GM23248 (cell line): ENCODE measurements at regions not wholly inside any gene's neighbourhood (a gene's known extent, or its start where the extent isn't known, plus 50 kb on each side); places are given as distances from the start of the nearest gene placed in this dataset.
"Not testable (repeated sequence)": the region's sequence is repeated elsewhere in the genome, so short reads cannot be mapped to it uniquely, and the experiment has no call there.

Experiments
- DNase-seq: peaks from one replicate; pipeline ENCODE4 v3.0.0-alpha.2; 2015
- H2AFZ ChIP-seq: fragments of 200-600 bp; sonication (generic); 2 replicates; pipeline ENCODE4 v1.6.1; 2016; ENCODE audit warnings: antibody characterized with exemption
- H3F3A ChIP-seq: fragments of 200-600 bp; sonication (generic); 2 replicates; pipeline ENCODE4 v1.6.1; 2016; ENCODE audit warnings: mild to moderate bottlenecking, antibody characterized with exemption, mixed run types; ENCODE audit not compliant: insufficient read depth
- H3K27ac ChIP-seq: fragments of 200-600 bp; sonication (generic); 2 replicates; pipeline ENCODE4 v1.5.1; 2016; ENCODE audit warnings: mild to moderate bottlenecking
- H3K27me3 ChIP-seq: fragments of 200-600 bp; sonication (generic); replicated peaks from 2 replicates; pipeline ENCODE4 v1.6.1; 2016; ENCODE audit warnings: mild to moderate bottlenecking; ENCODE audit not compliant: insufficient read depth
- H3K36me3 ChIP-seq: fragments of 200-600 bp; sonication (generic); 2 replicates; pipeline ENCODE4 v1.6.1; 2016; ENCODE audit warnings: low read depth, mild to moderate bottlenecking
- H3K4me1 ChIP-seq: fragments of 200-600 bp; sonication (generic); 2 replicates; pipeline ENCODE4 v1.6.1; 2016; ENCODE audit warnings: mild to moderate bottlenecking; ENCODE audit not compliant: insufficient read depth
- H3K4me2 ChIP-seq: fragments of 200-600 bp; sonication (generic); one replicate; pipeline ENCODE4 v1.6.1; 2016; ENCODE audit warnings: mild to moderate bottlenecking; ENCODE audit not compliant: unreplicated experiment
- H3K4me3 ChIP-seq: fragments of 200-600 bp; sonication (generic); 2 replicates; pipeline ENCODE4 v1.5.1; 2016; ENCODE audit warnings: mild to moderate bottlenecking
- H3K79me2 ChIP-seq: fragments of 200-600 bp; sonication (generic); 2 replicates; pipeline ENCODE4 v1.6.1; 2016; ENCODE audit warnings: mild to moderate bottlenecking; ENCODE audit not compliant: insufficient read depth
- H3K9ac ChIP-seq: fragments of 200-600 bp; sonication (generic); 2 replicates; pipeline ENCODE4 v1.6.1; 2016; ENCODE audit warnings: mild to moderate bottlenecking
- H3K9me2 ChIP-seq: fragments of 200-600 bp; sonication (generic); 2 replicates; pipeline ENCODE4 v1.6.1; 2016; ENCODE audit warnings: mixed run types, mild to moderate bottlenecking, moderate library complexity; ENCODE audit not compliant: insufficient read depth
- H3K9me3 ChIP-seq: fragments of 200-600 bp; sonication (generic); one replicate; pipeline ENCODE4 v1.6.1; 2017; ENCODE audit warnings: low read depth
- H4K20me1 ChIP-seq: fragments of 200-600 bp; sonication (generic); 2 replicates; pipeline ENCODE4 v1.6.0; 2016; ENCODE audit not compliant: insufficient read depth
- EZH2 ChIP-seq: fragments of 200-600 bp; sonication (generic); IDR thresholded peaks from 2 replicates; pipeline ENCODE4 v1.6.1; 2018; ENCODE audit warnings: antibody characterized with exemption, mild to moderate bottlenecking; ENCODE audit not compliant: insufficient read depth, poor library complexity, severe bottlenecking
- EZH2phosphoT487 ChIP-seq: fragments of 200-600 bp; sonication (generic); IDR thresholded peaks from 2 replicates; pipeline ENCODE4 v1.6.1; 2018; ENCODE audit warnings: antibody characterized with exemption, moderate library complexity, mild to moderate bottlenecking, low read depth; ENCODE audit not compliant: insufficient read depth
- WGBS, 2 experiments: methylation state at CpG; one replicate each; pipeline ENCODE4 v1.1.6; 2015 to 2017; ENCODE audit warnings: low lambda C conversion rate in 2 of 2, low coverage in 1 of 2; ENCODE audit errors: missing lambda C conversion rate in 2 of 2; 5-methylcytosine and 5-hydroxymethylcytosine counted together
- in situ Hi-C: fragments of 300-500 bp; cut with MboI; formaldehyde crosslinking; loops from 2 replicates; pipeline ENCODE4 v1.15.0; 2020

DNA sequence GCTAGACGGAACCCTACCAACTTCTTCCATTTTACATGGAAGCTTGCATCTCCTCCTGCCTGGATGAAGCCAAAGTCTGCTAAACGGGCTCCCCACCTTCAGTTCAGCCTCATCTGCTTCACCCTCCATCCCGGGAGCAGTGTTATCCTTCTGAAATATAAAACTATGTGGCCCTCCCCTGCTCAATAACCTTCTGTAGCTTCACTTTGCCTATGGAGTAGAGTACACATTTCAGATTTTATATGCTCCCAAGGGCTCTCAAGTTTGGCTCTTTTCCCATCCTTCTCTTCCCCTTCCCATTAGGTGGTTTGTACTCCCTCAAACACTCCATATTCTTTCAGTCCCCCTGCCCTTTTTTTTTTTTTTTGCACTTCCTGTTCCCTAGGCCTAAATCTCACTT is 115.9 kb upstream of the RAI2 start:
- H3K4me2 ChIP-seq = no peak overlapping the region
- no peaks in the 10 kb centered on the region for H3K36me3 ChIP-seq
- DNase-seq = no peak
- H3K79me2 ChIP-seq = no peaks in the 10 kb centered on the region
- in situ Hi-C loops = no loop called here
- H3K4me3 ChIP-seq = no peak overlapping the region
- no peaks in the 10 kb centered on the region for H3K9me3 ChIP-seq
- H3K27me3 ChIP-seq = no peaks in the 10 kb centered on the region
- H2AFZ ChIP-seq = no peak overlapping the region
- H4K20me1 ChIP-seq = no peaks in the 10 kb centered on the region
- H3F3A ChIP-seq = no peaks in the 10 kb centered on the region
- TF ChIP-seq EZH2phosphoT487 (no peak), EZH2 (no peak)
- WGBS, 2 experiments = 10 to 21% methylated on average over 3 of the region's 3 CpGs
- no peak overlapping the region for H3K27ac ChIP-seq
- H3K9me2 ChIP-seq = no peaks in the 10 kb centered on the region
- no peaks in the 10 kb centered on the region for H3K4me1 ChIP-seq
- H3K9ac ChIP-seq = no peak overlapping the region

DNA sequence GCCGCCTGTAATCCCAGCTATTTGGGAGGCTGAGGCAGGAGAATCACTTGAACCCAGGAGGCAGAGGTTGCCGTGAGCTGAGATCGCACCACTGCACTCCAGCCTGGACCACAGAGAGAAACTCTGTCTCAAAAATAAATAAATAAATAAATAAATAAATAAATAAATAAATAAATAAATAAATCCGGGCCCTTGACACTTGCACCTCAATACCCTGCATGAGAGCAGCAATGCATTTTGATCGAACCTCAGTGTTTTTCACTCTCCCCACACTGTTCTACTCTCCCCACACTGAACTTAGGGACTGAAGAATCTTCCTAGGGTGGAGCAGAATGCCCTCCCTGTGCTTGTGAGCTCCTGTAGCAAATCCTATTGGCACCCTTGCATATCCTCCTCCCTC is 114.3 kb upstream of the RAI2 start:
- H3K4me3 ChIP-seq, H2AFZ ChIP-seq, DNase-seq, H3F3A ChIP-seq, H3K9me2 ChIP-seq, H3K36me3 ChIP-seq, in situ Hi-C loops, H3K27ac ChIP-seq, H3K4me1 ChIP-seq, H3K79me2 ChIP-seq, H3K9ac ChIP-seq, H3K9me3 ChIP-seq, H4K20me1 ChIP-seq, H3K27me3 ChIP-seq, H3K4me2 ChIP-seq: not testable (repeated sequence)
- 64 to 69% methylated on average over 3 to 5 of the region's 5 CpGs for WGBS, 2 experiments

DNA sequence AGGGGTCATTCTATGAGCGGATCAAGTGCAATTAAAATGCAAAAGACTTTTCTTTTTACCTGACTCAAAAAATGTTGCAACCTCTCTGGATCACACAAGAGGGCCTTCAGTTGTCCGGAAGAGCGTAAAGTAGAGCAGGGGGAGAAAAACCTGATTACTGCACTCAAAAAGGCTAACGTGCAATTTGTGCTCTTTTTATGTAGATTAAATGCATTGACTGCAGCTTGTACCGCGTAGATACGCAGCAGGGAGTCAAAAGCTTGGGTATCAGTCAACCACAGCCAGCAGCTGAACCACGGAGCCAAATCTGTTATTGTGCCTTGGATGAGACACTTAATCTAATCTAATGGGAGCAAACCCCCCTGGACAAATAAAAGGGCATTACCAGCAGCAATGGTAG is 107.3 kb upstream of the RAI2 start:
- no peak for TF ChIP-seq EZH2phosphoT487
- no peak for TF ChIP-seq EZH2
- in situ Hi-C loops = no loop called here
- H3K27me3 ChIP-seq = no peaks in the 10 kb centered on the region
- no peaks in the 10 kb centered on the region for H3K36me3 ChIP-seq
- H2AFZ ChIP-seq = no peak overlapping the region
- no peak overlapping the region for H3K9ac ChIP-seq
- no peak for DNase-seq
- no peaks in the 10 kb centered on the region for H4K20me1 ChIP-seq
- H3K4me1 ChIP-seq = no peaks in the 10 kb centered on the region
- H3K4me3 ChIP-seq = no peak overlapping the region
- H3F3A ChIP-seq = no peaks in the 10 kb centered on the region
- H3K9me2 ChIP-seq = no peaks in the 10 kb centered on the region
- H3K9me3 ChIP-seq = no peaks in the 10 kb centered on the region
- no peak overlapping the region for H3K4me2 ChIP-seq
- no peaks in the 10 kb centered on the region for H3K79me2 ChIP-seq
- no peak overlapping the region for H3K27ac ChIP-seq
- 51 to 56% methylated on average over 8 of the region's 8 CpGs for WGBS, 2 experiments

DNA sequence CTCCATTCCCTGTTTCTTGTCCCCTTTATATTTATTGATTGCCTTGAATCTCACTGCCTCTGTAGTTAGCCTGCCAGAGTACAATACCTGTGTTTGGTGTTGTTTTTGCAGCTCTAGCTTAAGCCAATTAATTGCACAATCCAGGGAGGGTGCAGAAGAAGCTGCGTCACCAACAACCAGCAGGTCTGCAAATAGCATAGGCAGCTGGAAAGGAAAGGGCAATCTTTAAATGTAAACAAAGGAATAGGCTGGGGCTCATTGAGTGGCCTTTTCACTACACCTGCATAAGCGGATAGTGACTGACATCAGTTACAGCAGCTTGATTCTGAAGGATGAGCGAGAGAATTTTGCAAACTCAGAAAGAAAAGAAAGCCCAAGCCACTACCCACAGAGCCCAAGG is 106.8 kb upstream of the RAI2 start:
- in situ Hi-C loops = no loop called here

DNA sequence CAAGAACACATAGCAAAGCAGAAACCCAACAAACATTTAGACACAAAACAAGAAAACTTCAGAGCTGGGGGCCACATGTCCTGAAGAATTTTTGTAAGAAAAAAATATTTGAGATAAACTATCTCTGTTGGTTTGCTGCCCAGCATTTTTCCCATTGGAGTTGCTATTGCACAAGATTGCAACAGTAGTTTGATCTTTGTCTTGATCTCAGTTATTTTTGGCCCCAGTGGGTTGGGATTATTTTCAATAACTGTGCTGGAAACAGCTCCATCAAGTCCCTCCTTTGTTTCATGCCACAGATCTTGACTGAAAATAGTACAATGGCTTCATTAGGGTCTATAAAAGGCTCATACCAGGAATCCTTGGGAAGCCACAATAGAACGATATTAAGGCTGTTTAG is 103.8 kb upstream of the RAI2 start:
- in situ Hi-C loops = no loop called here
- no peaks in the 10 kb centered on the region for H3K9me2 ChIP-seq
- 6 to 8% methylated on average over 1 of the region's 1 CpG for WGBS, 2 experiments
- DNase-seq = no peak
- H3K4me2 ChIP-seq = no peak overlapping the region
- no peak overlapping the region for H3K4me3 ChIP-seq
- H3K27me3 ChIP-seq = no peaks in the 10 kb centered on the region
- TF ChIP-seq EZH2phosphoT487 = no peak
- no peak for TF ChIP-seq EZH2
- H3K27ac ChIP-seq = no peak overlapping the region
- H3F3A ChIP-seq = no peaks in the 10 kb centered on the region
- H3K4me1 ChIP-seq = no peaks in the 10 kb centered on the region
- H3K9me3 ChIP-seq = no peaks in the 10 kb centered on the region
- no peaks in the 10 kb centered on the region for H3K36me3 ChIP-seq
- no peak overlapping the region for H3K9ac ChIP-seq
- no peaks in the 10 kb centered on the region for H4K20me1 ChIP-seq
- no peaks in the 10 kb centered on the region for H3K79me2 ChIP-seq
- H2AFZ ChIP-seq = no peak overlapping the region

More for the DNA sequence above, 106.8 kb upstream of the RAI2 start:
- Histone ChIP-seq H3K9ac (no peak overlapping the region), H3K27me3 (no peaks in the 10 kb centered on the region), H3K4me3 (no peak overlapping the region), H2AFZ (no peak overlapping the region), H3K36me3 (no peaks in the 10 kb centered on the region), H3K4me2 (no peak overlapping the region), H3K9me2 (no peaks in the 10 kb centered on the region), H3K79me2 (no peaks in the 10 kb centered on the region), H3K27ac (no peak overlapping the region), H3K4me1 (no peaks in the 10 kb centered on the region), H3K9me3 (no peaks in the 10 kb centered on the region), H4K20me1 (no peaks in the 10 kb centered on the region), H3F3A (no peaks in the 10 kb centered on the region)
- 20 to 25% methylated on average over 2 to 3 of the region's 3 CpGs for WGBS, 2 experiments
- DNase-seq = no peak
- TF ChIP-seq EZH2 (no peak), EZH2phosphoT487 (no peak)
